IMR-90 (cell line): ENCODE measurements at regions not wholly inside any gene's neighbourhood (a gene's known extent, or its start where the extent isn't known, plus 50 kb on each side); places are given as distances from the start of the nearest gene placed in this dataset.

Experiments used
- ATAC-seq: fragments of 200-7000 bp; cut with Tn5 transposase; 2 replicates; pipeline ENCODE4 v1.9.1; 2020; ENCODE audit warnings: low read depth, mild to moderate bottlenecking, moderate library complexity
- BruUV-seq: library from RNA; stranded (reverse); fragments of 400-500 nt; replicated peaks from 2 replicates; lab custom pipeline; 2021; lab: Mats Ljungman, UMichigan
- CTCF ChIA-PET: fragments of 300-600 bp; formaldehyde crosslinking; extraction: SDS; loops from one replicate; lab custom pipeline; 2021; ENCODE audit warnings: antibody characterized with exemption; lab: Yijun Ruan, JAX
- POLR2A ChIA-PET: fragments of 300-600 bp; sonication (Branson Sonifier 250); formaldehyde crosslinking; loops from one replicate; lab custom pipeline; 2022; ENCODE audit warnings: antibody characterized with exemption; ENCODE audit not compliant: unreplicated experiment; lab: Charles Lee
- DNase-seq: peaks from one replicate; pipeline ENCODE4 v3.0.0; 2013
- H2AFZ ChIP-seq: replicated peaks from 2 replicates; pipeline ENCODE3; 2013; ENCODE audit warnings: low read length, mild to moderate bottlenecking; ENCODE audit not compliant: poor library complexity
- H2AK5ac ChIP-seq: 2 replicates; pipeline ENCODE4 v1.6.1; 2013; ENCODE audit warnings: low read depth, low read length, inconsistent platforms
- H2AK9ac ChIP-seq: replicated peaks from 2 replicates; pipeline ENCODE3; 2013; ENCODE audit warnings: mild to moderate bottlenecking, low read depth, low read length, moderate library complexity; ENCODE audit not compliant: poor library complexity
- H2BK120ac ChIP-seq: 2 replicates; pipeline ENCODE4 v1.6.1; 2013; ENCODE audit warnings: low read depth, low read length, inconsistent platforms
- H2BK15ac ChIP-seq: 3 replicates; pipeline ENCODE4 v1.6.1; 2013; ENCODE audit warnings: low read depth, low read length, inconsistent platforms
- H2BK20ac ChIP-seq: 2 replicates; pipeline ENCODE4 v1.6.1; 2013; ENCODE audit warnings: low read depth, mild to moderate bottlenecking, inconsistent platforms, low read length, moderate library complexity
- H2BK5ac ChIP-seq: 2 replicates; pipeline ENCODE4 v1.6.1; 2013; ENCODE audit warnings: mild to moderate bottlenecking, low read depth, low read length, inconsistent platforms; ENCODE audit not compliant: poor library complexity, severe bottlenecking
- H3K14ac ChIP-seq: replicated peaks from 2 replicates; pipeline ENCODE4 v1.6.1; 2013; ENCODE audit warnings: low read depth, low read length, inconsistent platforms
- H3K18ac ChIP-seq: 2 replicates; pipeline ENCODE4 v1.6.1; 2013; ENCODE audit warnings: low read depth, low read length, control low read depth
- H3K23ac ChIP-seq: 2 replicates; pipeline ENCODE4 v1.6.1; 2013; ENCODE audit warnings: low read depth, low read length, inconsistent platforms
- H3K27ac ChIP-seq: 2 replicates; pipeline ENCODE4 v1.5.1; 2013; ENCODE audit warnings: mild to moderate bottlenecking, control low read depth, low read length; ENCODE audit not compliant: insufficient read depth
- H3K27me3 ChIP-seq: 2 replicates; pipeline ENCODE4 v1.6.1; 2013; ENCODE audit warnings: low read length; ENCODE audit not compliant: control insufficient read depth, insufficient read depth
- H3K36me3 ChIP-seq: 2 replicates; pipeline ENCODE4 v1.6.1; 2013; ENCODE audit warnings: low read length, mixed read lengths; ENCODE audit not compliant: control insufficient read depth, insufficient read depth
- H3K4ac ChIP-seq: 2 replicates; pipeline ENCODE4 v1.6.1; 2013; ENCODE audit warnings: low read depth, low read length, inconsistent platforms
- H3K4me1 ChIP-seq: 2 replicates; pipeline ENCODE4 v1.6.1; 2013; ENCODE audit warnings: low read length, mixed read lengths; ENCODE audit not compliant: control insufficient read depth, insufficient read depth
- H3K4me2 ChIP-seq: 2 replicates; pipeline ENCODE4 v1.6.1; 2013; ENCODE audit warnings: low read depth, mild to moderate bottlenecking, control low read depth, low read length, moderate library complexity
- H3K4me3 ChIP-seq: 2 replicates; pipeline ENCODE4 v1.5.1; 2013; ENCODE audit warnings: low read depth, mild to moderate bottlenecking, control low read depth, low read length, moderate library complexity; ENCODE audit not compliant: insufficient read depth
- H3K56ac ChIP-seq: 2 replicates; pipeline ENCODE4 v1.6.1; 2013; ENCODE audit warnings: low read length, inconsistent platforms; ENCODE audit not compliant: insufficient read depth; ENCODE audit errors: extremely low read depth
- H3K79me1 ChIP-seq, 2 experiments: 2 replicates each; pipeline ENCODE4 v1.6.1; 2013; ENCODE audit warnings: low read length in 2 of 2, inconsistent platforms in 1 of 2, low read depth in 1 of 2
- H3K9ac ChIP-seq: 2 replicates; pipeline ENCODE4 v1.6.1; 2013; ENCODE audit warnings: low read depth, low read length, control low read depth
- H3K9me1 ChIP-seq: 2 replicates; pipeline ENCODE4 v1.6.1; 2013; ENCODE audit warnings: low read length, inconsistent platforms; ENCODE audit not compliant: insufficient read depth
- H3K9me3 ChIP-seq: 2 replicates; pipeline ENCODE4 v1.6.1; 2013; ENCODE audit warnings: low read length; ENCODE audit not compliant: control insufficient read depth, insufficient read depth
- H4K20me1 ChIP-seq: 2 replicates; pipeline ENCODE4 v1.6.1; 2013; ENCODE audit warnings: low read length, inconsistent platforms; ENCODE audit not compliant: insufficient read depth
- H4K5ac ChIP-seq: 2 replicates; pipeline ENCODE4 v1.6.1; 2013; ENCODE audit warnings: mild to moderate bottlenecking, low read depth, low read length, control low read depth
- H4K8ac ChIP-seq, 2 experiments: 2 replicates each; pipeline ENCODE4 v1.6.1; 2013; ENCODE audit warnings: low read depth in 2 of 2, low read length in 2 of 2, control low read depth in 1 of 2, inconsistent platforms in 1 of 2
- H4K91ac ChIP-seq: 2 replicates; pipeline ENCODE4 v1.6.1; 2013; ENCODE audit warnings: low read depth, low read length, inconsistent platforms; ENCODE audit not compliant: insufficient read depth
- WGBS, 2 experiments: methylation state at CpG; one replicate each; pipeline versions ENCODE4 v1.1.5 to v1.1.7; 2013; ENCODE audit warnings: missing lambda C conversion rate in 2 of 2; ENCODE audit not compliant: insufficient read length in 1 of 2; ENCODE audit errors: extremely low coverage in 2 of 2; 5-methylcytosine and 5-hydroxymethylcytosine counted together
- dilution Hi-C: fragments of 300-500 bp; cut with HindIII; formaldehyde crosslinking; loops from one replicate; pipeline ENCODE4 v1.14.3; 2018; ENCODE audit warnings: low sequenced_read_pairs; ENCODE audit not compliant: unreplicated experiment
- in situ Hi-C: fragments of 300-500 bp; cut with MboI; formaldehyde crosslinking; loops from 3 replicates; pipeline ENCODE4 v1.14.3; 2019; ENCODE audit warnings: low sequenced_read_pairs, inconsistent platforms, mixed read lengths
- intact Hi-C: fragments of 100-400 bp; cut with micrococcal nuclease; formaldehyde crosslinking; loops from 2 replicates; pipeline ENCODE4 v1.10.0; 2022
- TF ChIP-seq, protein P1 (sequence below): conservative IDR thresholded peaks from 2 replicates; pipeline ENCODE4 v1.5.1; 2012; ENCODE audit warnings: mild to moderate bottlenecking, low read depth, low read length, improper control_type of control experiment

DNA sequence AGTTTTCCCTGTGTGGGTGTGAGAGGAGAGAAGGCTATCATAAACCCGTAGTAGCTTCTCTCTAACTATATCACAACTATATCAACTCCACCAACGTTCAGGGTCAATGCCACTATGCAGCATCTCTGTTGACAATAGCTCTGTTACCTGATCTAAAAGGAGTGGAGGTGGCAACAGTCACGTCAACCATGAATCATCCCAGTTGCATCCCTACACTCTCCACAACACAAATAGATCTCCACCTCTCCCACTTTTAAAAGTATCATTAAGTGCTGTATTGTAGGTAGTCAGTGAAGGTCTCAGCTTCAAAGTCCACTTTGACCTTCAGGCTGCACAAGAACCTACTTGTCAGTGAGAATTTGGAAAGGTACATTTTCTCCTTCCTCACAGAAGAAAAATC lies 600.5 kb upstream of the GRIA3 start:
- Histone ChIP-seq H3K18ac (no peak overlapping the region), H4K91ac (no peak overlapping the region), H3K36me3 (no peaks in the 10 kb centered on the region), H2AFZ (no peak overlapping the region), H2AK5ac (no peak overlapping the region), H3K4me3 (no peak overlapping the region), H4K5ac (no peak overlapping the region), H2AK9ac (no peak overlapping the region), H3K27me3 (no peaks in the 10 kb centered on the region), H3K79me1 (no peaks in the 10 kb centered on the region), H4K8ac (no peak overlapping the region), H3K4ac (no peak overlapping the region), H2BK15ac (no peak overlapping the region), H3K9ac (no peak overlapping the region), H2BK20ac (no peak overlapping the region), H3K14ac (no peak overlapping the region), H3K4me2 (no peak overlapping the region), H3K27ac (no peak overlapping the region), H3K23ac (no peak overlapping the region), H3K9me3 (no peaks in the 10 kb centered on the region), H2BK5ac (no peak overlapping the region), H3K4me1 (no peaks in the 10 kb centered on the region), H4K20me1 (no peaks in the 10 kb centered on the region), H3K9me1 (no peaks in the 10 kb centered on the region), H2BK120ac (no peak overlapping the region), H3K56ac (no peak overlapping the region)
- dilution Hi-C loops (no loop called here), intact Hi-C loops (no loop called here), in situ Hi-C loops (no loop called here)
- TF ChIP-seq, protein P1, sequence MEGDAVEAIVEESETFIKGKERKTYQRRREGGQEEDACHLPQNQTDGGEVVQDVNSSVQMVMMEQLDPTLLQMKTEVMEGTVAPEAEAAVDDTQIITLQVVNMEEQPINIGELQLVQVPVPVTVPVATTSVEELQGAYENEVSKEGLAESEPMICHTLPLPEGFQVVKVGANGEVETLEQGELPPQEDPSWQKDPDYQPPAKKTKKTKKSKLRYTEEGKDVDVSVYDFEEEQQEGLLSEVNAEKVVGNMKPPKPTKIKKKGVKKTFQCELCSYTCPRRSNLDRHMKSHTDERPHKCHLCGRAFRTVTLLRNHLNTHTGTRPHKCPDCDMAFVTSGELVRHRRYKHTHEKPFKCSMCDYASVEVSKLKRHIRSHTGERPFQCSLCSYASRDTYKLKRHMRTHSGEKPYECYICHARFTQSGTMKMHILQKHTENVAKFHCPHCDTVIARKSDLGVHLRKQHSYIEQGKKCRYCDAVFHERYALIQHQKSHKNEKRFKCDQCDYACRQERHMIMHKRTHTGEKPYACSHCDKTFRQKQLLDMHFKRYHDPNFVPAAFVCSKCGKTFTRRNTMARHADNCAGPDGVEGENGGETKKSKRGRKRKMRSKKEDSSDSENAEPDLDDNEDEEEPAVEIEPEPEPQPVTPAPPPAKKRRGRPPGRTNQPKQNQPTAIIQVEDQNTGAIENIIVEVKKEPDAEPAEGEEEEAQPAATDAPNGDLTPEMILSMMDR = no peak
- ChIA-PET CTCF (no interaction called here), POLR2A (no interaction called here)
- WGBS, 2 experiments = no CpG with 5 or more reads among the region's 3 CpGs
- no TSS peak for BruUV-seq
- ATAC-seq = no peak
- DNase-seq = no peak
